H9 (cell line): ENCODE measurements at regions not wholly inside any gene's neighbourhood (a gene's known extent, or its start where the extent isn't known, plus 50 kb on each side); places are given as distances from the start of the nearest gene placed in this dataset.

Experiments
- DNase-seq: peaks from one replicate; pipeline ENCODE4 v3.0.0-alpha.2; 2017
- H2AFZ ChIP-seq: one replicate; pipeline ENCODE4 v1.6.1; 2013; ENCODE audit warnings: mild to moderate bottlenecking, low read length, control low read depth, moderate library complexity
- H2AK5ac ChIP-seq: 2 replicates; pipeline ENCODE4 v1.6.1; 2013; ENCODE audit warnings: low read length, control low read depth, mixed read lengths; ENCODE audit not compliant: insufficient read length
- H2BK120ac ChIP-seq: one replicate; pipeline ENCODE4 v1.6.1; 2013; ENCODE audit warnings: low read depth, mild to moderate bottlenecking, low read length, control low read depth, inconsistent platforms; ENCODE audit not compliant: poor library complexity, severe bottlenecking
- H2BK12ac ChIP-seq: 2 replicates; pipeline ENCODE4 v1.6.1; 2013; ENCODE audit warnings: low read length, control low read depth, mixed read lengths, low read depth; ENCODE audit not compliant: insufficient read length
- H2BK15ac ChIP-seq: 2 replicates; pipeline ENCODE4 v1.6.1; 2013; ENCODE audit warnings: low read depth, low read length, control low read depth
- H2BK20ac ChIP-seq: one replicate; pipeline ENCODE4 v1.6.1; 2013; ENCODE audit warnings: low read depth, mild to moderate bottlenecking, low read length, control low read depth, inconsistent platforms; ENCODE audit not compliant: poor library complexity, severe bottlenecking
- H2BK5ac ChIP-seq: 2 replicates; pipeline ENCODE4 v1.6.1; 2013; ENCODE audit warnings: low read length, control low read depth, mixed read lengths; ENCODE audit not compliant: insufficient read length
- H3K14ac ChIP-seq: 2 replicates; pipeline ENCODE4 v1.6.1; 2013; ENCODE audit warnings: low read length, control low read depth; ENCODE audit not compliant: insufficient read depth
- H3K18ac ChIP-seq: 2 replicates; pipeline ENCODE4 v1.6.1; 2013; ENCODE audit warnings: low read depth, mild to moderate bottlenecking, mixed read lengths, low read length, control low read depth; ENCODE audit not compliant: insufficient read length
- H3K23ac ChIP-seq: 2 replicates; pipeline ENCODE4 v1.6.1; 2013; ENCODE audit warnings: low read length, control low read depth, mixed read lengths, low read depth; ENCODE audit not compliant: insufficient read length
- H3K23me2 ChIP-seq: 2 replicates; pipeline ENCODE4 v1.6.1; 2013; ENCODE audit warnings: low read depth, mild to moderate bottlenecking, mixed read lengths, low read length, control low read depth; ENCODE audit not compliant: insufficient read length, poor library complexity, severe bottlenecking
- H3K27ac ChIP-seq: 2 replicates; pipeline ENCODE4 v1.5.1; 2013; ENCODE audit warnings: low read length, control low read depth, mixed read lengths, low read depth; ENCODE audit not compliant: insufficient read length
- H3K27me3 ChIP-seq: 2 replicates; pipeline ENCODE4 v1.6.1; 2013; ENCODE audit warnings: low read length, control low read depth, inconsistent platforms; ENCODE audit not compliant: insufficient read depth
- H3K4ac ChIP-seq: 2 replicates; pipeline ENCODE4 v1.6.1; 2013; ENCODE audit warnings: low read depth, mild to moderate bottlenecking, control low read depth, inconsistent platforms, low read length, moderate library complexity
- H3K4me1 ChIP-seq: 2 replicates; pipeline ENCODE4 v1.6.1; 2013; ENCODE audit warnings: low read length, control low read depth, inconsistent platforms; ENCODE audit not compliant: insufficient read depth
- H3K4me2 ChIP-seq: 2 replicates; pipeline ENCODE4 v1.6.1; 2013; ENCODE audit warnings: low read length, control low read depth, mixed read lengths; ENCODE audit not compliant: insufficient read length, insufficient read depth
- H3K56ac ChIP-seq: 2 replicates; pipeline ENCODE4 v1.6.1; 2013; ENCODE audit warnings: low read depth, mild to moderate bottlenecking, mixed read lengths, low read length, control low read depth; ENCODE audit not compliant: insufficient read length
- H3K79me1 ChIP-seq: 2 replicates; pipeline ENCODE4 v1.6.1; 2013; ENCODE audit warnings: low read depth, mild to moderate bottlenecking, moderate library complexity, low read length, control low read depth, inconsistent platforms; ENCODE audit not compliant: insufficient read depth, poor library complexity, severe bottlenecking
- H3K79me2 ChIP-seq: 2 replicates; pipeline ENCODE4 v1.6.1; 2013; ENCODE audit warnings: low read length, control low read depth, inconsistent platforms; ENCODE audit not compliant: insufficient read depth
- H3K9ac ChIP-seq: 2 replicates; pipeline ENCODE4 v1.6.1; 2013; ENCODE audit warnings: low read length, control low read depth, mixed read lengths; ENCODE audit not compliant: insufficient read length; ENCODE audit errors: extremely low read depth
- H3K9me3 ChIP-seq: one replicate; pipeline ENCODE4 v1.6.1; 2013; ENCODE audit warnings: low read depth, low read length, inconsistent platforms; ENCODE audit not compliant: control insufficient read depth
- H3T11ph ChIP-seq: one replicate; pipeline ENCODE4 v1.6.1; 2013; ENCODE audit warnings: mild to moderate bottlenecking, low read length, control low read depth, inconsistent platforms
- H4K20me1 ChIP-seq: one replicate; pipeline ENCODE4 v1.6.1; 2013; ENCODE audit not compliant: control insufficient read depth, insufficient read length, insufficient read depth
- H4K5ac ChIP-seq: 2 replicates; pipeline ENCODE4 v1.6.1; 2013; ENCODE audit warnings: low read depth, mild to moderate bottlenecking, mixed read lengths, low read length, control low read depth; ENCODE audit not compliant: insufficient read length
- H4K8ac ChIP-seq: replicated peaks from 2 replicates; pipeline ENCODE4 v1.6.1; 2013; ENCODE audit warnings: low read length, control low read depth, mixed read lengths, low read depth; ENCODE audit not compliant: insufficient read length
- H4K91ac ChIP-seq: 2 replicates; pipeline ENCODE4 v1.6.1; 2013; ENCODE audit warnings: low read depth, mild to moderate bottlenecking, moderate library complexity, mixed read lengths, low read length, control low read depth; ENCODE audit not compliant: insufficient read length
- H3K27ac Mint-ChIP-seq, 3 experiments: 2 replicates in 2 of 3; 3 replicates in 1 of 3; pipeline ENCODE4 v1.8.0; 2020 to 2021; ENCODE audit warnings: mixed read lengths in 3 of 3, mild to moderate bottlenecking in 1 of 3, moderate library complexity in 1 of 3
- H3K27me3 Mint-ChIP-seq: 2 replicates; pipeline ENCODE4 v1.8.0; 2021; ENCODE audit warnings: low read depth, mild to moderate bottlenecking, moderate library complexity, mixed read lengths
- H3K36me3 Mint-ChIP-seq, 3 experiments: 2 replicates in 2 of 3; 3 replicates in 1 of 3; pipeline ENCODE4 v1.8.0; 2020 to 2021; ENCODE audit warnings: low read depth in 3 of 3, mixed read lengths in 3 of 3; ENCODE audit not compliant: insufficient read depth in 1 of 3
- H3K4me1 Mint-ChIP-seq, 2 experiments: 2 replicates each; pipeline ENCODE4 v1.8.0; 2020; ENCODE audit warnings: mixed read lengths in 2 of 2
- H3K4me3 Mint-ChIP-seq, 2 experiments: 2 replicates in 1 of 2; 3 replicates in 1 of 2; pipeline ENCODE4 v1.8.0; 2020 to 2021; ENCODE audit warnings: mild to moderate bottlenecking in 2 of 2, mixed read lengths in 2 of 2, moderate library complexity in 1 of 2
- H3K9me3 Mint-ChIP-seq, 2 experiments: 2 replicates in 1 of 2; 3 replicates in 1 of 2; pipeline ENCODE4 v1.8.0; 2020; ENCODE audit warnings: mild to moderate bottlenecking in 2 of 2, mixed read lengths in 2 of 2, moderate library complexity in 1 of 2
- WGBS: extraction: QIAGEN DNeasy Blood & Tissue Kit; methylation state at CpG from one replicate; pipeline ENCODE4 v1.1.7; 2013; ENCODE audit warnings: missing lambda C conversion rate, low lambda C conversion rate, mixed read lengths; ENCODE audit not compliant: insufficient read length; ENCODE audit errors: extremely low coverage; 5-methylcytosine and 5-hydroxymethylcytosine counted together
- TF ChIP-seq, protein P1 (sequence below): fragments of 200-600 bp; sonication (generic); conservative IDR thresholded peaks from 3 replicates; pipeline ENCODE4 v1.8.0; 2021; ENCODE audit warnings: antibody characterized with exemption, mild to moderate bottlenecking

DNA sequence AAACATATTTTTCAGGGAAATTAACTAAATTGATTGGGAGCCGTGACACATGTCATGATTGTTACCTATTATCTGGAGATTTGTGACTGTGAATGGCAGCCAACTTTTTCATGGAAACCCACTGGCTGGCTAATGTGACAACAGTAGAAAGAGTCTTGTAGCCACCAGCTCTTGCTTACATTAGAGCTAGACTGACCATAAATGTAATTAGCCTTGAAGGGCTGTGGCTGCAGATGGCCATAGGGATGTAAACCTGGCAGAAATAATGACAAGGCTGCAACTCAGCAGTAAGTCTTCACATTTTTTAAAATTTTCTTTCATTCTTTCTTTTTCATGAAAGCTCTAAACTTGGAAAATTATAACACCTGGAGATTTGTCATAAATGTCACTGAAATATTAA lies 168.2 kb upstream of the ROBO2 start:
- Histone ChIP-seq H3K23ac (no peak overlapping the region), H3K23me2 (no peaks in the 10 kb centered on the region), H4K91ac (no peak overlapping the region), H2BK20ac (no peak overlapping the region), H3K4ac (no peak overlapping the region), H2AFZ (no peak overlapping the region), H2BK120ac (no peak overlapping the region), H3K4me2 (no peak overlapping the region), H3K18ac (no peak overlapping the region), H4K20me1 (no peaks in the 10 kb centered on the region), H3K27ac (no peak overlapping the region), H3K27me3 (no peaks in the 10 kb centered on the region), H2AK5ac (no peak overlapping the region), H3K14ac (no peak overlapping the region), H4K8ac (no peak overlapping the region), H3K79me2 (no peaks in the 10 kb centered on the region), H3T11ph (no peak overlapping the region), H2BK12ac (no peak overlapping the region), H3K9me3 (no peaks in the 10 kb centered on the region), H3K4me1 (0 out of 2 replicates have a peak, but pooled peaks cover 3% of the 10 kb centered on the region), H3K56ac (no peak overlapping the region), H3K79me1 (no peaks in the 10 kb centered on the region), H3K9ac (no peak overlapping the region), H2BK5ac (no peak overlapping the region), H2BK15ac (no peak overlapping the region), H4K5ac (no peak overlapping the region)
- no peak overlapping the region for H3K27ac Mint-ChIP-seq
- H3K4me1 Mint-ChIP-seq = peaks cover 4 to 6% of the 10 kb centered on the region in 2 experiments; a peak in 2 of 4 replicates
- TF ChIP-seq, protein P1, sequence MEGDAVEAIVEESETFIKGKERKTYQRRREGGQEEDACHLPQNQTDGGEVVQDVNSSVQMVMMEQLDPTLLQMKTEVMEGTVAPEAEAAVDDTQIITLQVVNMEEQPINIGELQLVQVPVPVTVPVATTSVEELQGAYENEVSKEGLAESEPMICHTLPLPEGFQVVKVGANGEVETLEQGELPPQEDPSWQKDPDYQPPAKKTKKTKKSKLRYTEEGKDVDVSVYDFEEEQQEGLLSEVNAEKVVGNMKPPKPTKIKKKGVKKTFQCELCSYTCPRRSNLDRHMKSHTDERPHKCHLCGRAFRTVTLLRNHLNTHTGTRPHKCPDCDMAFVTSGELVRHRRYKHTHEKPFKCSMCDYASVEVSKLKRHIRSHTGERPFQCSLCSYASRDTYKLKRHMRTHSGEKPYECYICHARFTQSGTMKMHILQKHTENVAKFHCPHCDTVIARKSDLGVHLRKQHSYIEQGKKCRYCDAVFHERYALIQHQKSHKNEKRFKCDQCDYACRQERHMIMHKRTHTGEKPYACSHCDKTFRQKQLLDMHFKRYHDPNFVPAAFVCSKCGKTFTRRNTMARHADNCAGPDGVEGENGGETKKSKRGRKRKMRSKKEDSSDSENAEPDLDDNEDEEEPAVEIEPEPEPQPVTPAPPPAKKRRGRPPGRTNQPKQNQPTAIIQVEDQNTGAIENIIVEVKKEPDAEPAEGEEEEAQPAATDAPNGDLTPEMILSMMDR = no peak
- H3K27me3 Mint-ChIP-seq = no peaks in the 10 kb centered on the region
- DNase-seq = no peak
- WGBS = no CpG with 5 or more reads among the region's 1 CpG
- H3K4me3 Mint-ChIP-seq = no peak overlapping the region
- no peaks in the 10 kb centered on the region; a peak in 1 of 5 replicates for H3K9me3 Mint-ChIP-seq
- H3K36me3 Mint-ChIP-seq = peaks cover 0 to 5% (median 0%) of the 10 kb centered on the region in 3 experiments; a peak in 2 of 7 replicates
